Inflammatory macrophage treated with lipopolysaccharide for 1 hour (primary cell): ENCODE measurements at regions not wholly inside any gene's neighbourhood (a gene's known extent, or its start where the extent isn't known, plus 50 kb on each side); places are given as distances from the start of the nearest gene placed in this dataset.
"Not testable (repeated sequence)": the region's sequence is repeated elsewhere in the genome, so short reads cannot be mapped to it uniquely, and the experiment has no call there.

Source experiments
- DNase-seq, 2 donors: peaks; one replicate each; pipeline ENCODE4 v3.0.0-alpha.2; 2020 to 2022

DNA sequence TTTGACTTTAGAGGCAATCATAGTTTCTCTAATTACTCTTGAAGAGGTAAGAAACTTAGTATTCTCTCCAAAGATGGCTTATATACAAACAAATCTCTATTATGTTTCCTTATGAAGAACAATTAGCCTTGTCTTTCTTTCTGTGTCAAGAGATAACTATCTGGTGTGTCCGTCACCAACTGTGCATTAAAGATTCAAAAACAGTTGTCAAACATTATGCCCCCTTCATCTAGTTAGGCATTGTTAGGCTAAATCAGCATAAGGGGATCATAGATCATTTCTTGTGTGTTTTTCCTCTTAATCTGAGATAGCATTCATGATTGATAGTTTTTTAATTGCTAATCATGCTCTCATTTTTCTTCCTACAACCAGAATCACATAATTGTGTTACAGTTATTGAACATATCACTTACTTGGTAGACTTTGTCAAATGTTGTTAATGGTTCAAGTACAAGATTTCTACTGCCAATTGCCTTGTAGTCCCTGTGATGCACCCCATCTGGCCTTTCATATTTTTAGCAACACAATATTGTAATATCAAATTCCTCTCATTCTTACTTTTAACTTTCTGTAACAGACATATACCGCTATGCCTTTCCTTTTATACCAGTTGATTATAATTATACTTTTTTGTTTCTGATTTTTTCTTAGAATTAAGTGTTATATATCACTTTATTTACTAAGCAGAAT lies 612.7 kb downstream of the SLITRK6 start:
- no peak for DNase-seq

DNA sequence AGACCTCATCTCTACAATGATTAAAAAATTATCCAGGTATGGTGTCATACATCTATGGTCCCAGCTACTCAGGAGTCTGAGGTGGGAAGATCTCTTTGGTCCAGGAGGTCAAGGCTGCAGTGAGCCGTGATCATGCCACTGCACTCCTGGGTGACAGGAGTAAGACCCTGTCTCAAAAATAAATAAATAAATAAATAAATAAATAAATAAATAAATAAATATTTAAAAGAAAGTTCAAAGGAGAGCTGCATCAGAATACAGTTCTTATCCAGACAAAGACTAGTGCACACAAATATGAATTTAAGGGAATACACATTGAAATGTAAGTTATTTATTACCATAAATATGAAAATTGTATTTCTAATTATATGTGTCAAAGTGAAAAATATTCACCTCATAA lies 624.9 kb downstream of the SLITRK6 start:
- DNase-seq = no peak

DNA sequence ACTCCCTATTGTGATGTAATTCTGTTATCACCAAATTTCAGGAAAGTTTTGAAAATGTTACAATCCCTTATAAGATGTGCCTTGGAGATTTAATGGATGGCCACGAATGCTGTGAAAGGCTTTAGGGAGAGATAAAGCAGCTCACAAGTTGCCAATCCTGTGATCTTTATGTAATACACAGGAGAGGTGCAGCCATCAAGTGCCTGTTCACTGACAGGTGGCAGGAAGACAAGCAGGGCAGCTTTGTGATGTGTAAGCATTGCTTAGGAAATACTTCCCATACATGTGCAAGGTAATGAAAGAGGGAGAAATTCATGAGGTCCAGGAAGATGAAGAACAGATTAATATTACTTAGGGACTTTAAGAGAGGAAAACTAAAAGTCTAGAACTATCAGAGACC lies 628.8 kb downstream of the SLITRK6 start:
- no peak for DNase-seq

DNA sequence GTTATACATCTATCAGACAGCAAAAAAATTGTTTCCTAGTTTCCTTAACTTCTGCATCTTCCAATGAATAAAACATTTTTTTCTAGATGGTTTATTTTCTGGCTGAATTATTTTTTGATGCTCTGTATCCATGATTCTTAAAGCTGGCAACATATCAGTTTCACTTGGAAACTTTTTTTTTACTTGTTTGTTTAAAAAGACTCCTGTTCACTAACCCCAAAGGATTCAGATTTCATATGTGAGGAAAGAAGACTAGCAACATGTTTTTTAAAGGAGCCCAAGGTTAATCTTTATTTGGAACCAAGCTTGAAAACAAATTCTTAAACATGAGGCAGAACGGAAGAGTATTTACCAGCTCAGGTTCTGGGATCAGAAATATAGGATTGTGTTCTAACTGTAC lies 632.3 kb downstream of the SLITRK6 start:
- DNase-seq = no peak

DNA sequence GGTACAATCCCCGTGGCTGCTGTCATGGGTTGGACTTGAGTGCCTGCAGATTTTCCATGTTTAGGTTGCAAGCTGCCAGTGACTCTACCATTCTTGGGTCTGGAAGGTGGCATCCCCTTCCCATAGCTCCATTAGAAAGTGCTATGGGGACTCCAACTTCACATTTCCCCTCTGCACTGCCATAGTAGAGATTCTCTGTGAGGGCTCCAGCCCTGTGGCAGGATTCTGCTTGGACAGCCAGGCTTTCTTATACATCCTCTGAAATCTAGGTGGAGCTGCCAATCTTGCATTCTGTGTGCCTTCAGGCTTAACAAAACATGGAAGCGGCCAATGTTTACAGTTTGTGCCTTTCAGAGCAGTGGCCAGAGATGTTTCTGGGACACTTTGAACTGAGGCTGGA lies 636.2 kb downstream of the SLITRK6 start:
- DNase-seq = no peak

DNA sequence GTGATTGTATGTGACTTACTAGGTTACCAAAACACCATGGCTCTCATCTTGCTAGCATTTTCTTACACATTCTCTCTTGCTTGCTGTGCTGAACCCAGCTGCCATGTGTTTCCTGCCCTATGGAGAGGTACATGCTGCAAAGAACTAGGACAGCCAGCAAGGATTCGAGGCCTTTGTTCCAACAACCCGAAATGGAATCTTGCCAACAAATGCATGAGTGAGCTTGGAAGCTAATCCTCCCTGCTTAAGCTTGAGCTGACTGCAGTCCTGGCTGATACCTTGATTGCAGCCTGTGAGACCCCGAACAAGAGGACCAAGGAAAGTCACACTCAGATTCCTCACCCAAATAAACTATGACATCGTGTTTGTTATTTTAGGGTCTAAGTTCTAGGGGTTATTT lies 651.2 kb downstream of the SLITRK6 start:
- DNase-seq = no peak

DNA sequence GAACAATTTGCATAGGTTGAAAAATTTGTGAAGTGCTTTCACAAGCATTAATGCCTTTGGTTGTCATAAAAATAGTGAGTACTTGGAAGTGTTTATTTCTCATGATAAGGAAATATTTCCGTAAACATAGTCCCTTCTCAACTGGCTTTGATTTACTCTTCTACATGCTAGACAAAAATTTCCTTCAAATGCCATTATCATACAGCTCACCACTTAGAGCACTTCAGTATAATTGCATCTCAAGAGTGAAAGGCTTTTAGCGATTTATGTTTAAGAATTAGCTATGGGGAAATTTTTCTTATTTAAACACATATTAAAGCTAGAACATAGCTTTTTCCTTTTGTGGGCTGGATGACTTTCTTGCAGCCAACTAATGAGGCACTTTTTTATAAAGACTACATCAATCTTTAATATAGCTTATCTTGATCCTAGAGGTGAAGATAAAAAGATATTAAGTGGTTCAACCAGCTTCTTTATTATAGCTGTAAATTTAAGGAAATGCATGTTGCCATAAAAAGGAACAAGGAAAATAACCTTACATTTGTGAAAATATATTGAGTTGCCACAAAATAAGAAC lies 656.8 kb downstream of the SLITRK6 start:
- no peak for DNase-seq

DNA sequence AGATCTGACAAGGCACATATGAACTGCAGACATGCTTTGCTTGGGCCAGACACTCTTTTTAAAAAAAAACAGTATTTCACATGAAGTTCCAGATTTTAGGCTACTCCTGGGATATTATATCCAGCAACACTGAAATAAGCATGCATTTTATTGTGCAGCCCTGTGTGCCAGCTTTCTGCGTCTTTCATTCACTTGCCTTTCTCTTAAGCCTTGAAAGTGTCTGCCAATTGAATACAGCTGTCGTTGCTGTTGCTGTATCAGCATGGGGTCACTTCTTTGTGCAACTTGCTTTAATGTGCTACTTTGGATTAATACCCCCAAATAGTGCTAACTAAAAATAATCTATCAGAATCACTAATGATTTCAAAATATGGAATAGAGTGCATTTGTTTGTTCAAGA lies 657.8 kb downstream of the SLITRK6 start:
- DNase-seq = no peak

DNA sequence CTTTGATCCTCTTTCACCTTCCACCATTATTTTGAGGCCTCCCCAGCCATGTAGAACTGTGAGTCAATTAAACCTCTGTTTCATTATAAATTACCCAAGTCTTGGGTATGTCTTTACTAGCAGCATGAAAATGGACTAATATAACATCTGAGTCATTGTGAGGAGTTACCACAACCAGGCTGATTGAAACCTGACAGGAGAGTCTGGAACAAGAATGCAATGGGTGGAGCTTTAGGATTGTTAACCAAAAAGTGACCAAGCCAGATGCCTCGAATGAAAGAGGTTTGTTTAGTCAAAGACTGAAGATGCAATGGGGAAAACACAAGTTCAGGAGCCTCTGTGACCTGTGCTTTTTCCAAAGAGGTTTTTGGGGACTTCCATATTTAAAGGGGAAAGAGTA lies 659.0 kb downstream of the SLITRK6 start:
- no peak for DNase-seq

DNA sequence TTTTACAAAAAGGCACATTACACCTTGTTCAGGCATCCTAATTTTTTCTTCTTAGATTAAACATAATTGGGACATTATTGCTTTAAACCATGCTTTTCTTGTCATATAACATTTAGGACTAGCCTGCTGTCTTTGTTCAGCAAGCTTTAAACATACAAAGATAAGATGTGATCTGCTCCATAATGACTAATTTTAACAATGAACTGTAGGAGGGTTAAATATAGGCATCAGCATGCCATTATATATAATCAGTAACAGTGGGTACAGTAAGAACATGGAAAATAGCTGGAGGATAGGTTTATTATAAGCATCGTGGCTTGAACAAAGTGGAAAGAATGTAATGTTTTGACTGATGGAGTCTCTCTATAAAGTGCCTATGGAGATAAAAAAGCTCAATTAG lies 661.7 kb downstream of the SLITRK6 start:
- no peak for DNase-seq

DNA sequence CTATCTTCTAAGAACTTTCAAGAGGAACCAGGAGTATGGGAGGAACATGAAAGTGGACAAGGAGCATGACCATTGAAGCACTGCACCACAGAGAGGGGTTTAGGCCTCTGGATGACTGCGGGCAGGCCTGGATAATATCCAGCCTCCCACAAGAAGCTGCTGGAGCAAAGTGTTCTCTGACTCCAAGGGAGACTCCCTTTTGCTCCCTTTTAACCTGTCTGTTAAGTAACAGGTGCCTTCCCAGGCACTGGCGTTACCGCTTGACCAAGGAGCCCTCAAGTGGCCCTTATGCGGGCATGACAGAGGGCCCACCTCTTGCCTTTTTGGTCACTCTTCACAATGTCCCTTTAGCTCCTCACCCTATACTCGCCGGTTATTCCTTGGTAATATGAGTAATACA lies 666.2 kb downstream of the SLITRK6 start:
- DNase-seq = no peak

DNA sequence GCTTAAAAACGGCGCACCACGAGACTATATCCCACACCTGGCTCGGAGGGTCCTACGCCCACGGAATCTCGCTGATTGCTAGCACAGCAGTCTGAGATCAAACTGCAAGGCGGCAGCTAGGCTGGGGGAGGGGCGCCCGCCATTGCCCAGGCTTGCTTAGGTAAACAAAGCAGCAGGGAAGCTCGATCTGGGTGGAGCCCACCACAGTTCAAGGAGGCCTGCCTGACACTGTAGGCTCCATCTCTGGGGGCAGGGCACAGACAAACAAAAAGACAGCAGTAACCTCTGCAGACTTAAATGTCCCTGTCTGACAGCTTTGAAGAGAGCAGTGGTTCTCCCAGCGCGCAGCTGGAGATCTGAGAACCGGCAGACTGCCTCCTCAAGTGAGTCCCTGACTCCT lies 675.7 kb downstream of the SLITRK6 start:
- DNase-seq = not testable (repeated sequence)

DNA sequence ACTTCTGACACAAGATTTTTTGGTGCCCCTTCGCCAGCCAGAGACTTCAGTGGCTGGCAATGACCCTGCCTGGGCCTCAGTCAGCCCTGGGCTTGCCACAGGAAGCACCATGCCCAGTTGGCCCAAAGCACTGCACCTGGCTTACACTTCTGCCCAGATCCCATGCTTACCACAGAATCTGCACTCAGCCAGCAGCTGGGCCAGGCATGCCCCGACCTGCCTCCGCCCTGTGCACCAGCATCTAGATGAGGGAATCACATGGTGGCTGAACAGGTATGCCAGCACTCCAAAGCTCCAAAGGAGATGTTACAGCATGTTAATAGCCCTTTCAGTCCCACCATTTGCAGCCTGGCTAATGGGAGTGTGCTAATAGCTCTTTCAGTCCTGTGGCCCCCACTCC lies 690.9 kb downstream of the SLITRK6 start:
- DNase-seq = no peak

DNA sequence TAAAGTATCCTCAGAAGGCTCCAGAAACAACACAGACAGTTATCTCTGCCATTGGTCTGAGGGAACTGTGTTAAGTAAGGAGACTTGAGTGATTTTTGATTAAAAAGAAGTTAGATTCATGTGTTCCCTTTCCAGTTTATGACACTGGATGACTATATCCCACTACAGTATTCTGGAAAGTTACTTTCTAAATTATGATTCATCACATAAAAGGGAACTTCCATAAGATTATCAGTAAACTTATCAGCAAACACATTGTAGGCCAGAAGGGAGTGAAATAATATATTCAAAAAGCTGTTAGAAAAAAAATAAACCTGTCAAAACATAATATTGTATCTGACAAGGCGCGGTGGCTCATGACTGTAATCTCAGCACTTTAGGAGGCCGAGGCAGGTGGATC lies 700.0 kb downstream of the SLITRK6 start:
- DNase-seq = no peak

DNA sequence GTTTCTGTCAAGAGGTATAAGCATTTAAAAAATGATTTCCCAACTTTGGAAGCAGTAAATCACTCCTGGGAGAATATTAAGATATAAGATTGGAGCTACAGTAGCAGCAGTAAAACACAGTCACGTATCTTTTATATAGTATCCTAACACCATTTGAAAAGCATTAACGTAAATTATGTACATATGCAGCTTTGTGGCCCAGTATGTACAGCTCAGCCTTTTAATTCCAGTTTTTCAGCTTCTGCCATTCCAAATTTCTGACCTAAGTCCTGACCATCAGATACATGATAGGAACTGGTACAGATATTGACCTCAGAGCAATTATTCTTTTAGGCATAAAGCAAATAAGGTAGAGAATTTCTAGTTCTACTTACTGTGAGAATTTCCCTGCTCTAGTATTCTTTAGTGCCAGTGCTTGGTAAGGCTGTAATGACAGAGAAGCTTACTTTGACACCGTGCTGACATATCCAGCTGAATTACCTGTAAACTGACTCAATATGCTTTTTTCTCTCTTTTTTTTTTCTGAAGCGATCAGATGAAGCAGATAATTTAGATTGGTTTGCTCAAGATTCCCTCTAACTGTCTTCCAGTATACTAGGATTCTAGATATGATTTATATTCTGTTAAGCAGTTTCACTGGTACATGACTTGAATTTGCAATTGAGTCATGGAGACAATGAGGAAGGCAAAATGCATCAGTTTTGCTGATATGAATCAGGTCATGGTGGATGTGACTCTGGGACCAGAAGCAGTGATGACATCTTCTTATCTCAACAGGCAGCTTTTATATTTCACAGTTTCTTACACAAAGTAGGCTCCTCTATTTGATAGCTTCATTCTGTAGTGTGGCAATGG lies 703.6 kb downstream of the SLITRK6 start:
- DNase-seq = no peak

DNA sequence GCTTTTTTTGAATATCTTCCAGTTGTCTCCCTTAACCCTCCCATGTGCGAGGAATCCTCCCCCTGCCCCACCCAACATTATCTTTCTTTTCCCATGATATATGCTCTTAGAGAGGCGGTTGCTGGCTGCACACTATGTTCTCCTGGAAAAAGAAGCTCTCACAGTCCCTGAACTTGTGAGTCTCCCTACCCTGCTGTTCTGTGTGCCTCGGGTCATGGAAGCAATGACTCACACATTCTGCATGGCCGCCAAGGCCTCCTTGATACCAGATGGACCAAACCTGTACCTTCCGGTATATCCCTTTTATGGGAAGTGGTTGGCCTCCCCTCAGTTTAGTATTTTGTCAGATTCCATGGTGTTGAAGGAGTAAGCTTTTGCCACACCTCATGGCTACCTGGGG lies 705.4 kb downstream of the SLITRK6 start:
- DNase-seq = no peak

DNA sequence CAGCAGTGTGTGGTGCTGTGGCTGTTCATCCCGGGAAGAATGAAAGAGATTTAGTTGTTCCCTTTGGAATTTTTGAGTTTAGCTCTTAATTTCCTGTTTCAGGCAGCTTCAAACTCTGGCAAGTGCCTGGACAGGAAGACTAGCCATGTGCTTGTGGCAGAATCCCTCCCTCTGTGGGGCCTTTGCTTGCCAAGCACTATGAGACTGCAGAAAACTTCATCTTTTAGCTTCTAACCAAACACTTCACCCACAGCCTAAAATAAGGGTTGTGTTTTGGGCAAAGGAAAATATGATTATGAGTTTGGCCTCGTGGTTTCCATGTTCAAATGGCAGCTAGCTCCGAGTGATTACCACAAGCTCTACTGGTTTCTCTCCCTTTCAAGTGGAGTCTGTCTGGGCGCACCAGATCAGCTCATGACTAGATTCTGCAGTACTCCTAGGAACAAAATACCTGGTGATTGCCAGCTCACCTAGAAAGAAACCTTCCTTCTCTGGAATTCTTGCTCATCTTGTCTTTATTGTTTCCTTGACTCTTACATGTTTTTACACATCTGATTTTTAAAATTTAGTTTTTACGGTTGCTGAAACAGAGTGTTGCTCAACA lies 707.5 kb downstream of the SLITRK6 start:
- DNase-seq = no peak

DNA sequence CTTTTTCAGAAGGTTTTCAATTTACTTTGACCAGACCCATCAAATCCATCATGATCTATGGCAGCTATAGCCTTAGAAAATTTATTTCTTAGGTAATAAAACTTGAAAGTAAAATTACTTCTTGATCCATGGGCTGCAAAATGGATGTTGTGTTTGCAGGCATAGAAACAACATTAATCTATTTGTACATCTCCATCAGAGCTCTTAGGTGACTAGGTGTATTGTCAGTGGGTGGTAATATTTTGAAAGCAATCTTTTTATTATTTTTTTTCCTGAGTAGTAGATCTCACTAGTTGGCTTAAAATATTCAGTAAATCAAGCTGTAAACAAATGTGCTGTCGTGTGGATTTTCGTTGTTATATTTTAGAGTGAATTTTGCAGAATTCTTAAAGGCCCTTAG lies 710.0 kb downstream of the SLITRK6 start:
- DNase-seq = no peak

DNA sequence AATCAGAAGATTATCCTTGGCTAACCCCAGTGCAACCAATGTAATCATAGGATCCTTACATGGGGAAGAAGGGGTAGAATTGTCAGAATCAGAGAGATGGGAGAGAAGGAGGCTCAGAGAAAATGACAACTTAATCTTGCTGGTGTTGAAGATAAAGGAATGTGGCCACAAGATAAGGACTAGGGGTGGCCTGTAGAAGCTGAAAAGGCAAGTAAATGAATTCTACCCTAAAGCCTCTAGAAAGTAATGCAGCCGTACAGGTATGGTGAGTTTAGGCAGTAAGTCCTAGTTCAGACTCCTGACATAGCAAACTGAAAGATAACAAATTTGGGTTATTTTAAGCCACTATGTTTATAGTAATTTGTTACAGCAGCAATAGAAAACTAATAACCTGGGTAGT lies 718.5 kb downstream of the SLITRK6 start:
- no peak for DNase-seq

DNA sequence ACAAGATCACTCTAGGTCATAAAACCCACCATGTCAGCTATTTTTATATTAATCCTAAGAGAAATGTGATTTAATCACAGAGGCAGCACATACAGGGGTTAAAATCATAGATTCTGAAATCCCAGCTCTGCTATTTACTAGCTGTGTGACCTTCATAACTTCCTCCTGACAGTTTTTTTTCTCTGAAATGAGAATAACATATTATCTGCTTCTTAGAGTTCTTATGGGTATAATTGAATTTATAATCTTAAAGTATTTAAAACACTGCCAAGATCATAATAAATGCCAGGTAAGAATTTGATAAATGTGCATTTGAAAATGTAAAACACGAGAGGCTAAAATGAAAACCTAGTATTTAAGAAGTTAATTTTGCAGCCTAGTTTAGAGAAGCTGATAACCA lies 722.9 kb downstream of the SLITRK6 start:
- DNase-seq = no peak

DNA sequence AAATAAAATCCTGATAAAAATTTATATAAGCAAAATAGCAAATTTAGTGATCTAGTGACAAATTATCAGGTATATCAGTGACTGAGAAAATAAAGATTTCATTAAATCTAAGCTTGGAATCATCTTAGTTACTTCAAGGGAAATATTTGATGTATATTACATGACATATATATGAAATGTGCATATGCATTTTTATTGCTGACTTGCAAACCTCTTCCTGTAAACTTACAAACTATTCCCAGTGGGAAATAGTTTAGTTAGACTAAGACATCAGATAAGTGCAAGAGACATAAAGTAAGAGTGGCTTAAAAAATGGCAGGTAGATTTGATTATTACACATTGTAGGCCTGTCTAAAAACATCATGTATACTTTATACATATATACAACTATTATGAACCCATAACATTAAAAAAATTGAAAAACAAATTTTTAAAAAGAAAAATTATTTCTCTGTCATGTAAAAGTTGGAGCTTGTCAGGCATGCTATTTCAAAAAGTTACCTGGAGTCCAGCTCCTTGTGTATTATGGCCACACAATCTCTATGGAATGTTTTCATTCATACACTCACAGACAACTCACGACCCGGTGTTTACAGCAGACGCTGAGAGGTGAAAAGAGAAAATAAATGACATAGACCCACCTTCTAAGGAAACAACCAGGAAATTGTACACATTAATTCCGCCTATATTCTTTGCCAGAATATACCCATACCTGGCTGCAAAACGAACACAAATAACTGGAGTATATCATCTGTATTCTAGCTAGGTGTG lies 724.5 kb downstream of the SLITRK6 start:
- DNase-seq = no peak

DNA sequence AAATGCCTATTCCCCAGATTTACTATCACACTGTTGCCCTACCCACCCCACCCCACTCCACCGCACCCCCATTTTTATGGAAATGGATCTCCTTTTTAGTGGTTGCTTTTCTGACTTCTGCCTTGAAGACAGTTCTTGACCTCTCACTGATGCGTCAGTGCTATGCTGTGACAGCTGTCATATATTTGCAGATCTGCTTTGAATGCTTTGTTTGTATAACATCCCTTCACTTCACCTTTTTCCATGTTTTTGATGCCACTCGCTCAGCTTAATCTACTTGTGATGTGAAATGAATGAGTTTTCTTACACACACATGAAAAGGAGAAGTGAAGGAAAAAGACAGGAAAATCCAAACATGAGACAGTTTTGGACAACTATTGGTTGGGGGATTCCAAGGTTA lies 731.0 kb downstream of the SLITRK6 start:
- DNase-seq = no peak

DNA sequence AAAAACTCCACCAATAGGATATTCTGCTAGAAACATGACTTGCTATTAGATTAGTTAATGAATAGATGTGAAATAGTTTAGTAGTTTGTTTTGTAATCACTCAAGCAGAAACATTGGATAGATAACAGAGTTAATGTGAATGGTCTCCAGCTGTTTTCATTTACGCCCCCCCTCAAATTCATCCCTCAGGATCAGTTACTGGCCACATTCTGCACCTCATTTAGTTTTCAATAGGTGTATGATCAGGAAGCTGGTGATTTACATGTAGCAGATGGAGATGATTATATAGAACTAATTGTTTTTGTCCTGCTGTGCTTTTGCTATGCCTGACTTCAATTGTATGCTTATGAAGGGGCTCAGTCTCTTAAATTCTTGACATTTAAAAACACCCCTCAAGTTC lies 759.0 kb downstream of the SLITRK6 start:
- DNase-seq = no peak
